ENCODE measurements at regions not wholly inside any gene's neighbourhood (a gene's known extent, or its start where the extent isn't known, plus 50 kb on each side); places are given as distances from the start of the nearest gene placed in this dataset.

DNA sequence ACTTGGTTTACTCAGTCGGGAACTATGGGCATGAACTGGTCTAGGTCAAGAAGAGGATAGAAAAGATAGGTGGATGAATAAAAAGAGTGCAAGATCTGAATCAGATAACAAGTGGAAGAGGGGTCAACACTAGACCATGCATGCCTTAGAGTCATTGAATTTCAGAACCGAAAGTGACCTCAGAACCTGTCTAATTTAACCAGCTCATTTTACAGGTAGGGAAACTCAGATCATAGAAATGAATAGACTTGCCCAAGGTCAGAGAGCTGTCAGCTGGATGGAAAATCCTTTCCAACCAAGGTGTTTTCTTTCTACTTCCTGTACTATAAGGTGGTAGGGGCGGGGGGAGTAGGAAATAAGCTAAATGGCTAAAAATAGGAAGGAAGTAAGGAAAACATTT, 121.4 kb upstream of the ADGRF1 start:
- H3K27me3 Mint-ChIP-seq (ENCODE audit: insufficient read depth, low read depth, poor library complexity): peaks cover 4% of the 10 kb centered on the region
- Histone ChIP-seq H3F3A (replicated peaks; ENCODE audit: low read depth) (no peaks in the 10 kb centered on the region), H3K27me3 (ENCODE audit: insufficient read depth) (no peaks in the 10 kb centered on the region), H3K4me1 (ENCODE audit: insufficient read depth) (peaks cover 6% of the 10 kb centered on the region; the same call in 1 of the 2 replicates), H3K79me2 (replicated peaks; ENCODE audit: insufficient read depth) (no peaks in the 10 kb centered on the region), H3K9me2 (ENCODE audit: insufficient read depth) (peaks cover 6% of the 10 kb centered on the region), H3K36me3 (ENCODE audit: insufficient read depth) (no peaks in the 10 kb centered on the region), H3K27ac (ENCODE audit: low read depth) (no peak overlapping the region), H2AFZ (no peak overlapping the region), H3K4me2 (no peak overlapping the region), H4K20me1 (replicated peaks; ENCODE audit: insufficient read depth) (no peaks in the 10 kb centered on the region), H3K4me3 (no peak overlapping the region)
- TF ChIP-seq, protein P1, sequence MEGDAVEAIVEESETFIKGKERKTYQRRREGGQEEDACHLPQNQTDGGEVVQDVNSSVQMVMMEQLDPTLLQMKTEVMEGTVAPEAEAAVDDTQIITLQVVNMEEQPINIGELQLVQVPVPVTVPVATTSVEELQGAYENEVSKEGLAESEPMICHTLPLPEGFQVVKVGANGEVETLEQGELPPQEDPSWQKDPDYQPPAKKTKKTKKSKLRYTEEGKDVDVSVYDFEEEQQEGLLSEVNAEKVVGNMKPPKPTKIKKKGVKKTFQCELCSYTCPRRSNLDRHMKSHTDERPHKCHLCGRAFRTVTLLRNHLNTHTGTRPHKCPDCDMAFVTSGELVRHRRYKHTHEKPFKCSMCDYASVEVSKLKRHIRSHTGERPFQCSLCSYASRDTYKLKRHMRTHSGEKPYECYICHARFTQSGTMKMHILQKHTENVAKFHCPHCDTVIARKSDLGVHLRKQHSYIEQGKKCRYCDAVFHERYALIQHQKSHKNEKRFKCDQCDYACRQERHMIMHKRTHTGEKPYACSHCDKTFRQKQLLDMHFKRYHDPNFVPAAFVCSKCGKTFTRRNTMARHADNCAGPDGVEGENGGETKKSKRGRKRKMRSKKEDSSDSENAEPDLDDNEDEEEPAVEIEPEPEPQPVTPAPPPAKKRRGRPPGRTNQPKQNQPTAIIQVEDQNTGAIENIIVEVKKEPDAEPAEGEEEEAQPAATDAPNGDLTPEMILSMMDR (conservative IDR thresholded peaks at IDR 0.05; ENCODE audit: low read depth in 2 of 2): no peak
- TF ChIP-seq, protein P2, sequence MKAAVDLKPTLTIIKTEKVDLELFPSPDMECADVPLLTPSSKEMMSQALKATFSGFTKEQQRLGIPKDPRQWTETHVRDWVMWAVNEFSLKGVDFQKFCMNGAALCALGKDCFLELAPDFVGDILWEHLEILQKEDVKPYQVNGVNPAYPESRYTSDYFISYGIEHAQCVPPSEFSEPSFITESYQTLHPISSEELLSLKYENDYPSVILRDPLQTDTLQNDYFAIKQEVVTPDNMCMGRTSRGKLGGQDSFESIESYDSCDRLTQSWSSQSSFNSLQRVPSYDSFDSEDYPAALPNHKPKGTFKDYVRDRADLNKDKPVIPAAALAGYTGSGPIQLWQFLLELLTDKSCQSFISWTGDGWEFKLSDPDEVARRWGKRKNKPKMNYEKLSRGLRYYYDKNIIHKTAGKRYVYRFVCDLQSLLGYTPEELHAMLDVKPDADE (IDR thresholded peaks at IDR 0.05): no peak
- TF ChIP-seq CREB1 (CRISPR knock-in tag; IDR thresholded peaks at IDR 0.05; ENCODE audit: low read depth): no peak
- TF ChIP-seq JUNB (IDR thresholded peaks at IDR 0.05; ENCODE audit: unreplicated experiment): no peak
- TF ChIP-seq EZH2 (IDR thresholded peaks at IDR 0.05; ENCODE audit: low read depth, unreplicated experiment): no peak
- no peak for TF ChIP-seq POLR2AphosphoS5 (IDR thresholded peaks at IDR 0.05; ENCODE audit: low read depth)
- TF ChIP-seq STAT1 (IDR thresholded peaks at IDR 0.05; ENCODE audit: unreplicated experiment): no peak
- TF ChIP-seq, protein P3, sequence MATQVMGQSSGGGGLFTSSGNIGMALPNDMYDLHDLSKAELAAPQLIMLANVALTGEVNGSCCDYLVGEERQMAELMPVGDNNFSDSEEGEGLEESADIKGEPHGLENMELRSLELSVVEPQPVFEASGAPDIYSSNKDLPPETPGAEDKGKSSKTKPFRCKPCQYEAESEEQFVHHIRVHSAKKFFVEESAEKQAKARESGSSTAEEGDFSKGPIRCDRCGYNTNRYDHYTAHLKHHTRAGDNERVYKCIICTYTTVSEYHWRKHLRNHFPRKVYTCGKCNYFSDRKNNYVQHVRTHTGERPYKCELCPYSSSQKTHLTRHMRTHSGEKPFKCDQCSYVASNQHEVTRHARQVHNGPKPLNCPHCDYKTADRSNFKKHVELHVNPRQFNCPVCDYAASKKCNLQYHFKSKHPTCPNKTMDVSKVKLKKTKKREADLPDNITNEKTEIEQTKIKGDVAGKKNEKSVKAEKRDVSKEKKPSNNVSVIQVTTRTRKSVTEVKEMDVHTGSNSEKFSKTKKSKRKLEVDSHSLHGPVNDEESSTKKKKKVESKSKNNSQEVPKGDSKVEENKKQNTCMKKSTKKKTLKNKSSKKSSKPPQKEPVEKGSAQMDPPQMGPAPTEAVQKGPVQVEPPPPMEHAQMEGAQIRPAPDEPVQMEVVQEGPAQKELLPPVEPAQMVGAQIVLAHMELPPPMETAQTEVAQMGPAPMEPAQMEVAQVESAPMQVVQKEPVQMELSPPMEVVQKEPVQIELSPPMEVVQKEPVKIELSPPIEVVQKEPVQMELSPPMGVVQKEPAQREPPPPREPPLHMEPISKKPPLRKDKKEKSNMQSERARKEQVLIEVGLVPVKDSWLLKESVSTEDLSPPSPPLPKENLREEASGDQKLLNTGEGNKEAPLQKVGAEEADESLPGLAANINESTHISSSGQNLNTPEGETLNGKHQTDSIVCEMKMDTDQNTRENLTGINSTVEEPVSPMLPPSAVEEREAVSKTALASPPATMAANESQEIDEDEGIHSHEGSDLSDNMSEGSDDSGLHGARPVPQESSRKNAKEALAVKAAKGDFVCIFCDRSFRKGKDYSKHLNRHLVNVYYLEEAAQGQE (IDR thresholded peaks at IDR 0.05; ENCODE audit: unreplicated experiment): no peak
- no peak for TF ChIP-seq ZNF331 (CRISPR knock-in tag; IDR thresholded peaks at IDR 0.05; ENCODE audit: low read depth)
- no peak for TF ChIP-seq ZNF114 (CRISPR knock-in tag; IDR thresholded peaks at IDR 0.05)
- no peak for TF ChIP-seq EZH2phosphoT487 (IDR thresholded peaks at IDR 0.05; ENCODE audit: unreplicated experiment)
- no peak for TF ChIP-seq NANOG (IDR thresholded peaks at IDR 0.05; ENCODE audit: borderline replicate concordance)
- TF ChIP-seq, protein P4, sequence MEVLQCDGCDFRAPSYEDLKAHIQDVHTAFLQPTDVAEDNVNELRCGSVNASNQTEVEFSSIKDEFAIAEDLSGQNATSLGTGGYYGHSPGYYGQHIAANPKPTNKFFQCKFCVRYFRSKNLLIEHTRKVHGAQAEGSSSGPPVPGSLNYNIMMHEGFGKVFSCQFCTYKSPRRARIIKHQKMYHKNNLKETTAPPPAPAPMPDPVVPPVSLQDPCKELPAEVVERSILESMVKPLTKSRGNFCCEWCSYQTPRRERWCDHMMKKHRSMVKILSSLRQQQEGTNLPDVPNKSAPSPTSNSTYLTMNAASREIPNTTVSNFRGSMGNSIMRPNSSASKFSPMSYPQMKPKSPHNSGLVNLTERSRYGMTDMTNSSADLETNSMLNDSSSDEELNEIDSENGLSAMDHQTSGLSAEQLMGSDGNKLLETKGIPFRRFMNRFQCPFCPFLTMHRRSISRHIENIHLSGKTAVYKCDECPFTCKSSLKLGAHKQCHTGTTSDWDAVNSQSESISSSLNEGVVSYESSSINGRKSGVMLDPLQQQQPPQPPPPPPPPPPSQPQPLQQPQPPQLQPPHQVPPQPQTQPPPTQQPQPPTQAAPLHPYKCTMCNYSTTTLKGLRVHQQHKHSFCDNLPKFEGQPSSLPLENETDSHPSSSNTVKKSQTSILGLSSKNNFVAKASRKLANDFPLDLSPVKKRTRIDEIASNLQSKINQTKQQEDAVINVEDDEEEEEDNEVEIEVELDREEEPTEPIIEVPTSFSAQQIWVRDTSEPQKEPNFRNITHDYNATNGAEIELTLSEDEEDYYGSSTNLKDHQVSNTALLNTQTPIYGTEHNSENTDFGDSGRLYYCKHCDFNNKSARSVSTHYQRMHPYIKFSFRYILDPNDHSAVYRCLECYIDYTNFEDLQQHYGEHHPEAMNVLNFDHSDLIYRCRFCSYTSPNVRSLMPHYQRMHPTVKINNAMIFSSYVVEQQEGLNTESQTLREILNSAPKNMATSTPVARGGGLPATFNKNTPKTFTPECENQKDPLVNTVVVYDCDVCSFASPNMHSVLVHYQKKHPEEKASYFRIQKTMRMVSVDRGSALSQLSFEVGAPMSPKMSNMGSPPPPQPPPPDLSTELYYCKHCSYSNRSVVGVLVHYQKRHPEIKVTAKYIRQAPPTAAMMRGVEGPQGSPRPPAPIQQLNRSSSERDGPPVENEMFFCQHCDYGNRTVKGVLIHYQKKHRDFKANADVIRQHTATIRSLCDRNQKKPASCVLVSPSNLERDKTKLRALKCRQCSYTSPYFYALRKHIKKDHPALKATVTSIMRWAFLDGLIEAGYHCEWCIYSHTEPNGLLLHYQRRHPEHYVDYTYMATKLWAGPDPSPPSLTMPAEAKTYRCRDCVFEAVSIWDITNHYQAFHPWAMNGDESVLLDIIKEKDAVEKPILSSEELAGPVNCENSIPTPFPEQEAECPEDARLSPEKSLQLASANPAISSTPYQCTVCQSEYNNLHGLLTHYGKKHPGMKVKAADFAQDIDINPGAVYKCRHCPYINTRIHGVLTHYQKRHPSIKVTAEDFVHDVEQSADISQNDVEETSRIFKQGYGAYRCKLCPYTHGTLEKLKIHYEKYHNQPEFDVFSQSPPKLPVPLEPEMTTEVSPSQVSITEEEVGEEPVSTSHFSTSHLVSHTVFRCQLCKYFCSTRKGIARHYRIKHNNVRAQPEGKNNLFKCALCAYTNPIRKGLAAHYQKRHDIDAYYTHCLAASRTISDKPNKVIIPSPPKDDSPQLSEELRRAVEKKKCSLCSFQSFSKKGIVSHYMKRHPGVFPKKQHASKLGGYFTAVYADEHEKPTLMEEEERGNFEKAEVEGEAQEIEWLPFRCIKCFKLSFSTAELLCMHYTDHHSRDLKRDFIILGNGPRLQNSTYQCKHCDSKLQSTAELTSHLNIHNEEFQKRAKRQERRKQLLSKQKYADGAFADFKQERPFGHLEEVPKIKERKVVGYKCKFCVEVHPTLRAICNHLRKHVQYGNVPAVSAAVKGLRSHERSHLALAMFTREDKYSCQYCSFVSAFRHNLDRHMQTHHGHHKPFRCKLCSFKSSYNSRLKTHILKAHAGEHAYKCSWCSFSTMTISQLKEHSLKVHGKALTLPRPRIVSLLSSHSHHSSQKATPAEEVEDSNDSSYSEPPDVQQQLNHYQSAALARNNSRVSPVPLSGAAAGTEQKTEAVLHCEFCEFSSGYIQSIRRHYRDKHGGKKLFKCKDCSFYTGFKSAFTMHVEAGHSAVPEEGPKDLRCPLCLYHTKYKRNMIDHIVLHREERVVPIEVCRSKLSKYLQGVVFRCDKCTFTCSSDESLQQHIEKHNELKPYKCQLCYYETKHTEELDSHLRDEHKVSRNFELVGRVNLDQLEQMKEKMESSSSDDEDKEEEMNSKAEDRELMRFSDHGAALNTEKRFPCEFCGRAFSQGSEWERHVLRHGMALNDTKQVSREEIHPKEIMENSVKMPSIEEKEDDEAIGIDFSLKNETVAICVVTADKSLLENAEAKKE (CRISPR knock-in tag; IDR thresholded peaks at IDR 0.05): no peak
- H3K4me1 Mint-ChIP-seq: peaks cover 15% of the 10 kb centered on the region
- H3K27ac Mint-ChIP-seq: no peak overlapping the region
- H3K36me3 Mint-ChIP-seq (ENCODE audit: low read depth): no peaks in the 10 kb centered on the region
- DNase-seq (ENCODE audit: low spot score) (no peak), ATAC-seq (no peak)
- H3K4me3 Mint-ChIP-seq: no peak overlapping the region
- no peaks in the 10 kb centered on the region for H3K9me3 Mint-ChIP-seq

Measured in GM23338 (cell line).